ENCODE measurements at regions not wholly inside any gene's neighbourhood (a gene's known extent, or its start where the extent isn't known, plus 50 kb on each side); places are given as distances from the start of the nearest gene placed in this dataset.

DNA sequence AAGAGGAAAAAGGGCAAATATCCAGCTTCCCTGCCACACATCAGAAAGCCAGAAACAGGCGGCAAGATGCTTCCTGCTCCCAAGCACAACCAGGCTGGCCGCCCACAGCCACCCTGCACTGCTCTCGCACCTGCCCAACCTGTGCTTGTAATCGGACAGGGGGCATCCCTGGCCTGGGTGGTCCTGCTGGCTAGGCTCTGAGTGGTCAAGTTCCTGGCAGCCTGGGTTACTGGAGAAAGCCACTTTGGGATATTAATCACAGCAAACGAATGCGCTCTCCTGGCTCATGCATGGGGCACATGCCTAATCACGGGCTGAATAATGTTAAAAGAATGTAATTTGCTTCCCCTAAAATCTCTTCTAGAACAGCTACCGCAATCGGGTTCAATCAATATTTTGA, 442.4 kb downstream of the MCTP2 start:
- in situ Hi-C loops (cut with HindIII; ENCODE audit: low sequenced_read_pairs) = no loop called here

DNA sequence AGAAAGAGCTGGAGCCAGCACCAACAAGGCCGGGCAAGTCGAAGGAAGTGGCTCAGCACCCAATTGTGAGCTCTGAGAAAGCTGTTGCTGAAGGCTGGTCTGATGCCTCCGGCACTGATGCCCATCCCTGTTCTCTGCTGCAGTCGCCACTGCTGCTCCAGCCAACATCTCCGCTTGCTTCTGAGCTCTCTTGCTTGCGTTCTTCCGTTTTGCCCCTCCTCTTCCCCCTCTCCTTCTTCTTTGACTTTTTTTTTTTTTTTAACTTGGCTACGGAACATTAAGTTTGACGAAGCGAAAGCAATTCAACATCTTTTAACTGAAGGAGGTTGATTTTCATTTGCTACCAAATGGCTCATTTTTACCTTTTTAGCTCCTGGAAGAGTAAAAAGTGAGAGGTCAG, 442.9 kb downstream of the MCTP2 start:
- in situ Hi-C loops (cut with HindIII; ENCODE audit: low sequenced_read_pairs) = no loop called here

DNA sequence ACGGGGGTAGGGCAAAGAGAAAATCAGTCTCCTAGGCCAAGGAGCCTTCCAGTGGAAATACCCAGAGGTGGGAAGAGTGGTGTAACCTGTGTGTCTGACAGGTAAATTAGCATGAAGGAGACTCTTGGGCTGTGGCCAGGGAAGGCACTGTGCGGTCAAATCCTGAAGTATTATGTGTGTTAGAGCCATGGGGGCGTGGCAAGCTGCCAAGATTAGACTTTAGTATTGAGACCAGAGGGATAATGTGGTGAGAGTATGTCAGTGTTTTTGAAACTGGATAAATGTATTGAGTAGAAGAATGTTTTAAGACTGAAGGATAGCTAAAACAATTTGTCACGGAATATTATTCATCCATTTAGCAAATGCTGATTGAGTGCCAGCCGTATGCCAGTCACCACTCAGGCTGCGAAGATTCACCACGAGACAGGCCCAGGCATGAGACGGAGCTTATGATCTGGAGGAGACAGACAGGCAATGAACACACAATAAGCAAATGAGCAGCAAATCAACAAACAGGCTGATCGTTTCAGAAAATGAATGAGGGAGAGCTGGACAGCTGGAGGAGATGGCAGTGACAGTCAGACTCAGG, 445.9 kb downstream of the MCTP2 start:
- in situ Hi-C loops (cut with HindIII; ENCODE audit: low sequenced_read_pairs) = no loop called here

DNA sequence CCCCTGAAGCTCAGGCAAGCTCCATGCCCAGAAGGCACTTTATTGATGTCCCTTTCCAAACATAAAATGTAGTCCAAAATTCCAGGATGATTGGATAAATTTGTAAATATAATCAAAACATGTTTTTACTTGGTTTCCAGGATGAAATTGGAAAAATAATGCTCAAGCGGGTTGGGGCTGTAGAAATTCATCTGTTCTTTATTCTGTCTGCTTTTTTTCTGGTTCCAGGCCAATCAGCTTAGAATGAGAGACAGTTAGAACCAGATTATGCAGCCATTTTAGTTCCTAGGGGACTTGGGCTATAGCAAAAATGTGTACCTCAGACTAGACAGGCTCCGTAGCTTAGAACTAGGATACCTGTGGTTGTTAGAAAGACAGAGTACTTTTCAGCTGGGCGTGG, 450.8 kb downstream of the MCTP2 start:
- in situ Hi-C loops (cut with HindIII; ENCODE audit: low sequenced_read_pairs) = no loop called here

DNA sequence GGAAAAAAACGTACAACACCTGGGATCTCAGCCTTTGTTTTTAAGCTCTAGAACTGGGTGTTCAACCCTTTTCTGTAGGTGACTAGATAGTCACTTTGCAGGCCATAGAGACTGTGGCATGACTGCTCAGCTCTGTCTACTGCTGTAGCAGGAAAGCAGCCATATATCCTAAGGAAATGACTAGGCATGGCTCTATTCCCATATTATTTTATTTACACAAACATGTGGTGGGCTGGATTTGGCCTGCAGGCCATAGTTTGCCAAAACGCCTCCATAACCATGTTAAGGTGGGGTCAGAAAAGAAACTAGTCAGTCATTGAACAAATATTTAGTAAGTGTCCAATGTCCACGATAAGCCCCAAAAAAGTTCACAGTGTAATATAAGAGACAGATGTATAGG, 452.5 kb downstream of the MCTP2 start:
- in situ Hi-C loops (cut with HindIII; ENCODE audit: low sequenced_read_pairs) = no loop called here

DNA sequence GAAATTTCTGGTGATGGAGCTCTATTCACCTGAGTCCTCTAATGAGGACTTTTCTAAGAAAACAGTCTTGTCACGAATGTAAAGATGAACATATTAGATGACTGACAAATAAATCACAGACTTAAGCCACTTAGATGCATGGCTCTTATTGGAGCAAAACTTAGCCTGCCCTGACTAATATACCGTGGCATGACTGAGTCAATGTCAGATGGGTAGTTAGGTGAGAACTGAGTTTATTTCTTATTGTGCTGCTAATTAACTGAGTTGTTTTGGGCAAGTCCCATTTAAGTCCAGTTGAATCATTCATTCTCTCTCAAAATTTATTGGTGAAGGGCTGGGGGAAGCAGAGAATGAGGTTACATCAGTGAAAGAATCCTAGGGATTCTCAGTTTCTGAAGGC, 459.8 kb downstream of the MCTP2 start:
- in situ Hi-C loops (cut with HindIII; ENCODE audit: low sequenced_read_pairs) = no loop called here

DNA sequence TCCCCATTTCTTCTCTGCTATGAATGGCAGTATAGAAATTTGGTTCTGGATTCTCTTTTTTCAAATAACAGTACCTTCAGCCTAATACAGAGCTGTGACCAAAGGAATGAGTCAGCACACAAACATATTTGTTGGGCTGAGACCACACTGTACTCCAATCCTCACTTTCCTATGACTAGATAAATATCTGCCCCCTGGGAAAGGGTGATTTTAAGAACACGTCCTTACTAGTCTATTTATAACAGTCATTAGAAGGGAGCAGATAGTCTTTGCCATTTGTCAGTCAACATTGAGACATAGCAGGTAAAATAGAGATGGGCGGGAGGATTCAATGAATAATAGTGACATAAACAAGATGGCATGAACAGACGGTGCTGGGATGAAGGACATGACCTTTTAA, 461.3 kb downstream of the MCTP2 start:
- in situ Hi-C loops (cut with HindIII; ENCODE audit: low sequenced_read_pairs) = no loop called here

DNA sequence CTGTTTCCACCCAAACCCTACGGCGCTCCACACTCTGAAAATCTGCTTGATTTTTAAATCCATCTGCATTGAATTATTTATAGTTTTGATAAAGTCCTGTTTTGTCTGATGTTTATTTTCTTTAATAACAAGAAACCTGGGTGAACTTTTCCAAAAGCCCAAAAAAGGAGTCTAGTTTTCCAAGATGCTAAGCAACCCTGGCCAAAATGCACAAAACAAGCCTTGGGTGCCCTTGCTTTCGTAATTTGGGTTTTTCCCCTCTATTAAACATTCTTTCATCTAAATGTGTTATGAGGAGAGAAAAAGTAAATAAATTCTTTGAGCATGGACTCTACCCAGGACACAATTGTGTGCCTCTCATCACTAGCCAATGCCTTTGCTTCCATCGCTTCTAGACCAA, 468.9 kb downstream of the MCTP2 start:
- in situ Hi-C loops (cut with HindIII; ENCODE audit: low sequenced_read_pairs) = no loop called here

DNA sequence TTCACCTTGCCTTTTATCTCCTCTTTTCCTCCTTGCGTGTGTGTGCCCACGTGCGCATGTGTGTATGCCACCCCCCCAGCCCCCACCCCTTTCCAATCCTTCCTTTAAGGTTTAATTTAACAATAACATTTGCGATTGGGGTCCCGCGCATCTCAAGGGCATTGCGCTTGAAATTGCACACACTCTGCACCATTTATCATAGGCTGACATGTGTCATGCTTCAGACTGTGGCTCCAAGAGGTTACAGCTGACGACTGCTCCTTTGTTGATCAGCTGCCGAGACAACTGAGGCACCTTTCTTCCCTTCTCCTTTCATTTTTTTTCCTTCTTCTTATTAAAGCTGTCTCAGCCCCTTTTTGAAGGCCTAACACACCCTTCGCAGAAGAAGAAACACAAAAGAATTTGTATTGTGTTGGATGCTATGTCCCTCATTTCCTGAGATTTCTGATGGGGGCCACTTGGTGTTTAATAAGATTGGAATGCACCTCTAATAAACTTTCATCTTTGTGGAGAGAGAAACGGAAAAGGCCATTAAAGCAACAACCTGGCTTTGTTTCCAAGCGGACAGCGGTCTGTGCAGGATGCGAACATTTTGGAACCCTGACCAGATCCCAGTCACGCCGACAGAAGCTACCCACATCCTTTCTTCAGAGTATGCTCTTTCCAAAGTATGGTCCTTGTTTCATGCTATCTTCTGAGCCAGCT, 470.1 kb downstream of the MCTP2 start:
- in situ Hi-C loops (cut with HindIII; ENCODE audit: low sequenced_read_pairs) = no loop called here

DNA sequence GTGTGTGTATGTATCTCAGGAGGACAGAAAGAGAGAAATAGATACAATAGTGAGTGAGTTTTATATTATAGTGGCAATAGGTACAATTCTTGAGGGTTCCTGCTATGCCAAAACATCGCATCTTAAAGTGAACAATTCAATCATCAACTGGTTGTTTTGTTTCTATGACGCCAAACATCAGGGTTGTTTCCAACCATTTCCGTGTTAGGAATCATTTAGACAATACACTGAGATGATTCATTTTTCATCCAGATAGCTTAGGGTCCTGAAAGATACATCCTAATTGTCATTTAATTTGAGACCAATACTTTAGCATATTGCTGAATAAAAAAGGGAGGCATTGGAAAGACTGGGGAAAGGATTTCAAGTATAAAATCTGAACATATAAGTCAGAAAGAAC, 472.2 kb downstream of the MCTP2 start:
- in situ Hi-C loops (cut with HindIII; ENCODE audit: low sequenced_read_pairs) = no loop called here

DNA sequence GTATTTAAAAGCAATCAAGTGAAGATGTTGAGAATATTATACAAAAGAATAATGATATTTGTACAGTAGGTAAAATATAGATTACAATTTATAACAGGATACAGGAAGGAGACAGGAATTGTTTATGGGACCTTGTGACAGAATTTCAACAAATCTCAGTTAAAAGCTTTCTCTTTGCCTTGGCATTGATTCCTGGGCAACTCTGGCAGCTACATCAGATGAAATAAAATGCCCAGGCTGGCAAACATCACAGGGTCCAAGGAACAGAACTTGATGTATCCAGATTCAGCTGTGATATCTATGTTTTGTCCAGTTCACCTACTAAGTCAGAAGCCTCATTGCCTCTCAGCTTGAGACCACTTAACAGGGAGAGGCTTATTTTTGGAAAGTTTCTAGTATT, 473.1 kb downstream of the MCTP2 start:
- in situ Hi-C loops (cut with HindIII; ENCODE audit: low sequenced_read_pairs) = no loop called here

DNA sequence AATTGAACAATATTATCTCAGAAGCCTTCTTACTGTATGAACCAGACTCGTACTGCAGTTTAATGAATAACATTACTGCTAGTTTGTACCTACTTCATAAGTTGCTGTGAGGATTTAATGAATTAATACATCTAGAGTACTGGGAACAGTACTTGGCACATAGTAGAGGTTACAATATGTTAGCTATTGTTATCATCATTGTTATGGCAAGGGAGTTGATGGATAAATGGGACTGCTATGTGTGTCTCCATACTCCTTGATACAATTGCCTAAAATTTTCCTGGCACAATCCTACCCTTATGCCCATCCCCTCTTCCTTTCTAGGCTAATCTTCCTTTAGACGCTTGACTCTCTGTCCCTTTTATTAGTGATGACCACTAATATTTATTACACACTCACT, 473.6 kb downstream of the MCTP2 start:
- in situ Hi-C loops (cut with HindIII; ENCODE audit: low sequenced_read_pairs) = no loop called here

DNA sequence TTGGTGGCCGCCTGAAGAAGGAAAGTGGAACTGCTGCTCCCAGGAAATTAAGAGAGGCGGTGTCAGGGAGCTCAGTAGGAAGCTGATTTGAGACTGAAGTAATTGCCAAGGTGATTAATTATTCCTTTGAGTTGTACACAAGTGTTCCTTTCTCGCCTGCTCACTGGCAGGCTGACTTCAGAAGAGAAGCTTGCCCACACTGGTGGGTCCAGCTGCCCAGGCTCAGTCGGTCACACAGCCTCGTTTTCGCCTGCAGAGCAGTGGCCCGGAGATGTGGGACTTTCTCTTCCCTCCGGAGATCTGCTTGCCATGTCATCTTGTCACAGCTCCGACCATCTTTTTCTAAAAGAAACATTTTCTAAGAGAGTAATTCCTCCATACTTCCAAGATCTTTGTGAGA, 478.0 kb downstream of the MCTP2 start:
- in situ Hi-C loops (cut with HindIII; ENCODE audit: low sequenced_read_pairs) = no loop called here

DNA sequence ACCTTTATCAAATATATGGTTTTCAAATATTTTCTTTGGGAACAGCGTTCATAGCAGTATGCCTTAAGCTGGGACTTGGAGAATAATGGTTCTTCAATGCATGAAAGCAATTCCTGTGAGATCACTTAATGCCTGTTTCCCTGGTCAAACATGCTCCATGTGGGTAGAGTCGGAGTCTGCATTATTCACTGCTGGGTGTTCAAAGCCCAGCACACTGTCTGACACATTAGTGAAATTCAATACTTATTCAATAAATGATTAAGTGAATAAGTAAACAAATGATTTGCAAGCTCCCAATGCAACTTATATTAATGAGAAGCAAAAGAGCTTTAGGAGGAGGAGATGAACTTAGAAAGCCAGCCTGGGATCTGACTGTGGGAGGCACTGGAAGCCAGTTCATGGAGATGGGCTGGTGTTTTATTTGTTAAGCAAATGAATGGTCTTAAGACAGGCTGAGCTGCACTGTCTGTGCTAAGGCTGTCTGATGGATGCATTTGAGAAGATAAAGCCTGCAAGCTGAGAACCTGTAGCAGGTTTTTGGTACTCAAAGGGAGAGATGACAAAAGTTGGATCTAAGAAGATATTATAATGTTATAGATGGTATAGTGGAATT, 490.8 kb downstream of the MCTP2 start:
- in situ Hi-C loops (cut with HindIII; ENCODE audit: low sequenced_read_pairs) = no loop called here

DNA sequence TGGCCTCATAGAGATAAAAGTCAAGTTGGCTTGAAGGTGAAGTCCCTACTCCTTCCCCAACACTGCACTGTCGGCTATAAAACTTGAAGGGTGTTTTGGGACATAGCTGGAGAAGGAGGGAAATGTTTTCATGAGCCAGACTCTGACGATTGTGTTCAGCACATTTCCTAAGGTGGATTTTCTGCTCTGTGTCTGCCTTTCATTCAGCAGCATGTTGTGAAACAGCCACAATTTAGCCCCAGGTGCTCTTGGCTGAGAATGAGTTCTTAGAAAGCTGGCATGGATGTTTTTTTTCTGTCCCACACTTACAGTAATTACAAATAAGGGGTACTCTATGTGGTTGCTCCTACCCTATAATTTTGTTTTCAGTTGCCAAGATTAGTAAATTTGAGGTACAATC, 492.4 kb downstream of the MCTP2 start:
- in situ Hi-C loops (cut with HindIII; ENCODE audit: low sequenced_read_pairs) = no loop called here

DNA sequence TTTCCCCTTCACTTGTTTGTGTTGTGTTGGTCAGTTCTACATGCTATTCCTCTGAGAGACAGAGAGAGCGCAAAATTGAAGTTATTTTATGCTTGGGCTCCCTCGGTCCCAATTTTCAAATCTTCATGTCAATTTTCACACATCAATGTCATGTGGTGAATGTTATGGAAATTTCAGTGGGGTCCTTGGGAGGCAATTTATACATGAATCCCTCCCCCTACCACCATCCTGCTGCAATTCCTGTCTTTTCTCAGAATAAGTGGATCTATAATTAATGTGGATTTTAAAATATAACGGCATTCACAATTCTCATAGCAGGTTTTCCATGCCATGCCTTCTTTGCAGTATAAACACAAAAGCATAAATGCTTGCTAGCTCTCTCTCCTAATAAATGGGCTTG, 499.9 kb downstream of the MCTP2 start:
- in situ Hi-C loops (cut with HindIII; ENCODE audit: low sequenced_read_pairs) = no loop called here

DNA sequence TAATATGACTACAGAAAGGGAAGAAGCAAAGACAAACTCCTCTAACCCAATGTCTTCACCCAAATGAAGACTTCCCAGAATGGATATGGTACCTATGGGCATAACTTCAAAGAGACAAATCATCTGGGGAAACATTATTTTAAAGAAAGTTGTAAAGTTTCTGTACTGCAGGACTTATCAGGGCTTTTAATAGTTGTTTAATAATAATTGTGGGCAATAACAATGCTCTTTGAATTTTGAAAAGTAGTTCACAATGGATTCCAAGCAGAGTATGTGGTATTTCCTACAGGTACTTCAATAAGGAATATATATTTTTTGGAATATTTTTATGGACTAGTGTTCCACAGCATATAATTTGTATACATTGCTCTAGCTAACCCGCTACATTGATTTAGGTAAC, 503.1 kb downstream of the MCTP2 start:
- in situ Hi-C loops (cut with HindIII; ENCODE audit: low sequenced_read_pairs) = no loop called here

DNA sequence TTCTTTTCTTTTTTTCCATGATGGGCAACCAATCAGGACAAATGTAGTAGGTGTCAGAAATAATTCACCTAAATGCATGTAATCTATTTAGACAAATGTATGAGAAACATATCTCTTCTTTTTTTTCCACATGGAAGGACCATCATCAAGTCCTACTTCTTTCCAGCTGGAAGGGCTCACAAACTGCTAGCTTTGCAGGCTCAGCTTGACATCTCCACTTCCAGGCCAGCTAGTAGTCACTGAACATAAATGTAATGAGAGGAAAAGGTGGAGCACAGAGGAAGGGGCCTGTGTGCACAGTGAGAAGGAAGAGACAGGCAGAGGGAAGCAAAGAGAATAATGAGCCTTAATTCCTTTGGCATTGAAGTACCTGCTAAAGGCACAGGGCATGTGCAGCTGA, 504.9 kb downstream of the MCTP2 start:
- in situ Hi-C loops (cut with HindIII; ENCODE audit: low sequenced_read_pairs) = no loop called here

DNA sequence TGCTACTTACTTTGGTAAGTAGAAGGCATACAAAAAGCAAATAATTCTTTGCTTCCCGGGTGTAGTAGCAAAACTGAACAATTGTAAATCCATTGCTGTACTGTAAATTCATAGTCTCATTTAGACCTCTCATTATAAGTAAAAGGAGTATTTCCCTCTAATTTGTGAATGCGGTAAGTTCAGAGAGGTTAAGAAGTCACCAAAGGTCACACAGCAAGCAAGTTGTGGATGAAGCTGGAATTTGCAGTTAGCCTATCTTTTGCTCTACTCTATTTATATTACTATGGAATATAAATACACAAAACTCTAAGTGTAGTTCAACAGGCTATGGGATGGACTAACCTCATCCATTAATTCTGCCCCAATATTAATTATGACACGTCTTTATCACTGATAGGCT, 508.3 kb downstream of the MCTP2 start:
- in situ Hi-C loops (cut with HindIII; ENCODE audit: low sequenced_read_pairs) = no loop called here

DNA sequence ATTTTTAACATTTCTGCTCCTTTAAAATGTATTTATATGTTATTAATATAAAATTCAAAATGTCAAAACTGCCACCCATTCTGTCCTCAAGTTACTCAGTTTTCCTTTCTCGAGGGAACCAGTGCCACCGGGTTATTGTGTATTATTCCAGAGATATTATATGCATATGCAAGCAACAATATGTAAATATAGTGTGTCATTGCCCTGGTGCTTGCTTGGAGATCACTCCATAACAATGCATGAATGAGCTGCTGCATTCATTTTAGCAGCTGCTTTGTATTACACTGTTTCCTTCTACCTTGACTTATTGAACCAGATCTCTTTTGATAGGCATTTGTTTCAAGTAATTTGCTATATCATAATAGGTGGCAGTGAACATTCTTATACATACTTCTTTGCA, 509.1 kb downstream of the MCTP2 start:
- in situ Hi-C loops (cut with HindIII; ENCODE audit: low sequenced_read_pairs) = no loop called here

DNA sequence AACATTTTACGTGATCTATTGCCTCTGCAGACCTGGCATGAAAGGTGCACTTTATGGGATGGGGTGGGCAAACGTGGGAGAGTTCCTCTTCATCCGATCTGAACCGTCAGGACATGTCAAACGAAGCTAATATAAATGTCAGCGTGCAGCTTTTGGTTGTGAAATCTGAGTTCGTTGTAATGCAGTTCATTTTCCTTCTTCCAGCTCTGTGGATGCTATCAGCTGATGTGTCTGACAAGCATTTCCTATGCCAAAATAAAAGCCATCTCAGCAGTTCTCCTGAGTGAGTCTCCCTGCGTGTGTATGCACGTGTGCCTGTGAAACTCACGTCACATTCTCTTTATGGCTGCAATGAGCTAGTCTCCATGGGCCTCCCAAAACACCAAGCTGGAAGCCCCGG, 512.3 kb downstream of the MCTP2 start:
- in situ Hi-C loops (cut with HindIII; ENCODE audit: low sequenced_read_pairs) = no loop called here

DNA sequence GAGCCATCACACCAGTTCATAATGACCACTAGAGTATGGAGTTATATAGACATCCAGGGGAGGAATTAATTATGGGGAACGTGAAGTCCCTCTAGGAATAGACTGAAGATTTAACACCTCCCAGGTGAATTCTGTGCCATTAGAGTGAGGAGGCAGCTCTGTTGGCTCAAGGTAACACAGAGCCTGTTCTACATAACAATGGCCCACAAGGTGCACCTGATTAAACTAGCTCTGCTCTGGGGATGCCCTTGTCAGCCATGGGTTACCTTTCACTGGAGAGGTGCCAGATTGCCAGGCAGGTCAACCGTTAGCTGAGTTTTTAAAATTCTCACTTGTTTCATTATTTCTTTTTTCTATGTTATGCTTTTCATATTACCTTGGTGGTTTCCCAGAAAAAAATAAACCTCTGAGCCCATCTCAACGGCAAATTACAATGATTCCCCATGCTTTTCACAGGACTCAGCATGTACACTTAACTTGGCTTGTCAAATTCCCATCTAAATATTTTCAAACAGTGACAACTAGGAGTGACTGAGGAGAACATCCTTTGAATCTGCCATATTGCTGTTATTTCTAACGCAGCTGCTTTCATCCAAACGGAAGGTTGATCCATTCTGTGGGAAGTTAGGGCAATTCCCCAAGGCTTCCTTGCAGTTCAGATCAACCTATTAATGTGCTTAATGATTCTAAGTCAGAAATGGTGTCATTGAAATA, 512.9 kb downstream of the MCTP2 start:
- in situ Hi-C loops (cut with HindIII; ENCODE audit: low sequenced_read_pairs) = no loop called here
